CD4-positive, alpha-beta T cell treated with Interleukin-4 for 4 hours (primary cell): ENCODE measurements at regions not wholly inside any gene's neighbourhood (a gene's known extent, or its start where the extent isn't known, plus 50 kb on each side); places are given as distances from the start of the nearest gene placed in this dataset.

ENCODE experiments used
- DNase-seq: peaks from one replicate; pipeline ENCODE4 v3.0.0-alpha.2; 2020

- no peak for DNase-seq
Observed at GRCh38 chr6:150651808-150652470, 52.3 kb downstream of the PLEKHG1 start.

GRCh38 chr6:150652848-150653613 lies 53.3 kb downstream of the PLEKHG1 start:
- DNase-seq, result no peak

GRCh38 chr6:150654608-150655007 lies 54.9 kb downstream of the PLEKHG1 start:
- DNase-seq, result no peak

GRCh38 chr6:150656156-150656555 lies 56.5 kb downstream of the PLEKHG1 start:
- no peak for DNase-seq

GRCh38 chr6:150658421-150658820 lies 58.7 kb downstream of the PLEKHG1 start:
- DNase-seq, result no peak

GRCh38 chr6:150659046-150659763 lies 59.5 kb downstream of the PLEKHG1 start:
- DNase-seq, result no peak

- no peak for DNase-seq
Observed at GRCh38 chr6:150661216-150662007, 61.7 kb downstream of the PLEKHG1 start.

GRCh38 chr6:150662814-150663213 lies 63.1 kb downstream of the PLEKHG1 start:
- no peak for DNase-seq

GRCh38 chr6:150664091-150664490 lies 64.4 kb downstream of the PLEKHG1 start:
- DNase-seq, result no peak

- no peak for DNase-seq
Observed at GRCh38 chr6:150666071-150666470, 66.4 kb downstream of the PLEKHG1 start.

- DNase-seq, result no peak
Observed at GRCh38 chr6:150667359-150667758, 67.7 kb downstream of the PLEKHG1 start.

- no peak for DNase-seq
Observed at GRCh38 chr6:150667977-150668716, 68.5 kb downstream of the PLEKHG1 start.

GRCh38 chr6:150668900-150669302 lies 69.2 kb downstream of the PLEKHG1 start:
- no peak for DNase-seq

- DNase-seq, result no peak
Observed at GRCh38 chr6:150670311-150670710, 70.6 kb downstream of the PLEKHG1 start.

GRCh38 chr6:150672800-150673199 lies 73.1 kb downstream of the PLEKHG1 start:
- DNase-seq, result no peak

GRCh38 chr6:150673720-150674346 lies 74.1 kb downstream of the PLEKHG1 start:
- no peak for DNase-seq

- no peak for DNase-seq
Observed at GRCh38 chr6:150676344-150676743, 76.7 kb downstream of the PLEKHG1 start.

GRCh38 chr6:150676772-150677171 lies 77.1 kb downstream of the PLEKHG1 start:
- DNase-seq, result no peak

GRCh38 chr6:150680510-150680909 lies 80.8 kb downstream of the PLEKHG1 start:
- no peak for DNase-seq

GRCh38 chr6:150681578-150682395 lies 82.1 kb downstream of the PLEKHG1 start:
- no peak for DNase-seq

GRCh38 chr6:150683320-150683719 lies 83.6 kb downstream of the PLEKHG1 start:
- DNase-seq, result no peak
